ENCODE measurements at regions not wholly inside any gene's neighbourhood (a gene's known extent, or its start where the extent isn't known, plus 50 kb on each side); places are given as distances from the start of the nearest gene placed in this dataset.
"Not testable (repeated sequence)": the region's sequence is repeated elsewhere in the genome, so short reads cannot be mapped to it uniquely, and the experiment has no call there.

DNA sequence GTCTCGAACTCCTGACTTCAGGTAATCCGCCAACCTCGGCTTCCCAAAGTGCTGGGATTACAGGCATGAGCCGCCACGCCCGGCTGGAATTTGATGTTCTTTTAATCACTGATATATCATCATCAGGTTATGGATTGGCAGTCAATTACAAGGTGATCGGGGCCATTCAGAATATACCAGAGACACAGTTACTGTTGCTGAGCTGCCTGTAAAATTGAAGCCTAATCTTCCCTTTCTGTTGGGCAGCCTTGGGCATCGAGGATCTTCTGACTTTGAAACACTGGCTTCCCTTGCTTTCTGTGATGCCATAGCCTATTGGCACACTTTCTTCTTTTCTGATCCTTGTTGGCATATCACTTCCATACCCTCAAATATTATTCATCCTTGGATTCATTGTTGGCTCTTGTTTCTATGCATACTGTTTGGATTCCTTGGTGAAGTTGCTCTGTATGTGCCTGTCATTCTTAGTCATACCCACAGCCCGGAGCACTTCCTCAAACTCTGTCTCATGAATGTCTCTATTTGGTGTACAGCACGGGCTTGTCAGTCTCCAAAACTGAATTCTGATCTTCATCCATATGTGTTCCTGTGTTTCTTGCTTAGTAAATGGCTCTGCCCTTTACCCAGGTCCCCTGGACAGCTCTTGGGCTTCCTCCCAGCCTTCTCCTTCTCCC, 85.6 kb upstream of the CRYM start:
- DNase-seq (ENCODE audit: low spot score) = not testable (repeated sequence)

DNA sequence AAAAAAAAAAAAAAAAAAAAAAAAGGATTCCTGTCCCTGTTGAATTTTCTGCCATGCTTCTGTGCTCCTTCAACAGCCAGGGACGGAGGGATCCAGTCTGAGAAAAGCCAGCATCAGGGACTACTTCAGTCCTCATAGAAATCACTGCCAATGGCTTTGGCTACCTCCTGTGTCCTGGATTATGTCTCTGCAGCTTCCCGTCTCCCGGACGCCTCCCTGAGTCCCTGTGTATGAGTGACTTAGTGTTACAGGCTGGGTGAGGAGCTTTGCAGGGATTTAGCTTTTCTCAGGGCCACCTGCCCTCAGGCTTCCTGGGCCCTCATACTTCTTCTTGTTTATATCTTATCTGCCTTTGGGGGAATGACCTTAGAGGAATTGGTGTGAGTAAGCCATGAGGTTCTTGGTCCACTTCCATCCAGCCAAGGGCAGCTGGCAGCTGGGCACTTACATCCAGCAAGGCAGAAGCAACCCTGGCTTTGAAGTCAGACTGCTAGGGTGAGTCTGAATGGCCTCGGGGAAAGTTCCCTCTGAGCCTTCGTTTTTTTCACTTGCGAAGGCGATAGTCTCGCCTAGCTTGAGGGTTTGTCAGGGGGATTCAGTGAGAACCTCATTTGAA, 83.6 kb upstream of the CRYM start:
- DNase-seq (ENCODE audit: low spot score) = not testable (repeated sequence)

DNA sequence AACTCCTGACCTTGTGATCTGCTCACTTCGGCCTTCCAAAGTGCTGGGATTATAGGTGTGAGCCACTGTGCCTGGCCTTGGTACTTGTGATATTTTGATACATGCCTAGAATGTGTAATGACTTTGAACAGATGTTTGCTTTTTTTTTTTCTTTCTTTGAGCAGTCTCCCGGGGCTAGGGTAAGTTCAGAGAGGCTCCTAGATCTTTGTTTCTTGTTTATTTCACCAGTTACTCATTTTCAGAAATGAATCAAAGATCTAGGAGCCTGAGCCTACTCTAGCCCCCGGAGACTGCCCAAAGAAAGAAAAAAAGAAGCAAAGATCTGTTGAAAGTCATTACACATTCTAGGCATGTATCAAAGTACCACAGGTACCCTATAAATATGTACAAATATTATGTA, 83.0 kb upstream of the CRYM start:
- DNase-seq (ENCODE audit: low spot score) = not testable (repeated sequence)

DNA sequence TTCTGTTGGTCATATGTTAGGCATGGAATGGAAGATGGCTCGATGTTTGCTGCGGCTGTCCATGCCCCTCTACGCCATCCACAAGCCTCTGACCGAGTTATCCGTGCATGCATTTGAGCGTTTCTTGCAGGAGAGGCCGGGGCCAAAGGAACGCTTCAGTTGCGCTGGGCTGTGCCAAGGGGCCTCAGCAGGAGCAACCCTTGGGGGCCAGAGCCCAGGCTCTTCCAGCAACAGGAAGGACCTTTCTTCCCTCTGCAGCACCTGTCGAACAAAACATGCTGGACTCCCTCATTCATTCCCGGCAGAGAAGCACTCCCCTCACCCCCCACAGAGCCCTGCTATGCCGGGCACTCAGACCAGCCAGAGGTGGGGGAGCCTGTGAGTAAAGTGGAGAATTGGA, 81.4 kb upstream of the CRYM start:
- DNase-seq (ENCODE audit: low spot score) = not testable (repeated sequence)

DNA sequence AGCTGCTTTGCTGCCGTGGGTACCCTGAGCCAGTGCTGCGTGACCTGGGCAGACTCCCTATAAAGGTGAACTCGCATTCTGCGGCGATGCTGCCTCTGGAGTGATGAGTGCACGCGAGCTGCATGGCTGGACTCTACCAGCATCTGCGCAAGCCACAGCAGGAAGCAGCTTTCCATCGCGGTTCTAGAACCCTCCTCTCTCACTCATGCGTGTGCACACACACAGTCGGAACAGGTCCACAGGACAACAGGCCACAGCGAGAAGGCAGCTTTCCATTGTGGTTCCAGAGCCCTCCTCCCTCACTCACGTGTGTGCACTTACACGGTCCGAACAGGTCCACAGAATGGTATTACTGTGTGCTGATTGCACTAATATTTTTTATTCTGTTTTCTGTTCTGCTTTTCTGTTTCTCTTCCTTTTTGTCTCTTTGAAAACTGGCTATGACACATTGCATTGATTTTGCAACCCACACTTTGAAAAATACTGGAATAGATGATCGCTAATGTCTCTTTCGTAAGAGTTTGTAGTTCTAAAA, 80.2 kb upstream of the CRYM start:
- not testable (repeated sequence) for DNase-seq (ENCODE audit: low spot score)

DNA sequence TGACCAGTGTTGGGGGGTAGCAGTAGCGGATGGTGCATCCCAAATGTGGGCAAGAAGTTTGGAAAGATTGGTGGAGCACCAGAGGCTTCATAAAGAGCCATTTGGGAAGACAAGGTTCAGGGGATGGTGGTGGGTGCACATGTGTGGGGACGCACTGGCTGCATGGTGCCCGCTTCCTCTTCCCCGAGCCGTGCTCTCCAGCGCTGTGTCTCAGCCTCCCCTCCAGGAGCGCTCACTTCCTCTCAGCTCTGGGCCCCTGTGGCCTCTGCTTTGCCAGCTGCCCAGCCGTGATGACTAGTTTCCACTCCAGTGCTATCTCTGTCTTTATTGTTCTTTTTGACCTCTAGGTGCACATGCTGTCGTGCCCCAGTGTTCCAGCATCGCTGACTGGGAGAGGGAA, 78.2 kb upstream of the CRYM start:
- DNase-seq (ENCODE audit: low spot score) = not testable (repeated sequence)

DNA sequence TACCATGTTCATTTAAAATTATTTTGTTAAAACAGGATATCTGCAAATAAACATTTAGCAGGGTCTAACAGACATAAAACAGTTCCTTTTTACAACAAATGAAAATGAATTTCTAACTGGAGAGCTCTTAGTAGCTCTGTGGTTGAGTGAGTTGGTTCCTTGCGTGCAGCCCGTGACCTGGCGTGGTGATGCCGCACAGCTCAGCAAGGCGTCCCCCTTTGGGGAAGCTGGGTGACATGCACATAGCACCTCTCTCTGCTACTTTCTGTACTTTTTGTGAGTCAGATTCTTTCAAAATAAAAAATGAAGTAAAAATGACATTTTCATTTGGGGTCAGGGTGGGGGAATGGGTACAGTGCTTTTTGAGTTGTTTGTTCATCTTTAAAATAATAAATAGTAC, 73.3 kb upstream of the CRYM start:
- DNase-seq (ENCODE audit: low spot score) = not testable (repeated sequence)

DNA sequence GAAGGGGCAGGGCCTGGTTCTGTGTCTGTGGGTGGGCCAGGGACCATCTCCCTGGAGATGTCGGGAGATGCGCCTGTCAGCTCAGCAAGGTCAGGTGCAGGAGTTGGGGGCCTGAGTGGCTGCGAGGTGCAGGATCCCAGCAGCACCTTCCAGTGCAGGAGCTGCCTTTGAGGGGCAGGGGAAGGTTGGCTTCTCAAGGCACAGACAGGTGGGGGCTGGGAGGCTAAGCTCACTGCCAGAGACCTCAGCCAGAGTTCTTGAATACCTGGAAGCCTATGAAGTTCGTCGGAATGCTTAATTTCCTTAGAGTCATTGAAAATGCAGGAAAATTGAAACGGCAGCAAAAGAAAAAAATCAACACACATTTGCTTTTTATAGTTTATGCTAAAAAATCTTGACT, 72.8 kb upstream of the CRYM start:
- not testable (repeated sequence) for DNase-seq (ENCODE audit: low spot score)

DNA sequence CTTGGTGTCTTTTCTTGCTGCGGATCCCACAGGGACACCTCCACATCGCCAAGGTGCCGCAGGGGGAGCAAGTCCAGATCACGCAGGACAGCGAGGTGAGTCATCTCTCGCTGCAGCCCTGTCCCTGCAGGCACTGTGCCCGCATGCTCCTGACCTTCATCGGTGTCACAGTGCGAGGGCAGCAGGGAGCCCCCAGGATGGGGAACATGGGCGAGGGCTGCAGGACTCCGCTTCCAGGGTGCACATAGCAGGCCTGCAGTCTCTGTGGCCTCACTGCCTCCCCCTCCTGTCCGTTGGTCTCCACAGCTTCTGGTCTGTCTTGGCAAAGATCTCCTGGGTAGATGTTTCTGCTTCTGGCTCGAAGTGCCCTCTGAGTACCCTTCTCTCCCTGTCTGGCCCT, 71.2 kb upstream of the CRYM start:
- not testable (repeated sequence) for DNase-seq (ENCODE audit: low spot score)

DNA sequence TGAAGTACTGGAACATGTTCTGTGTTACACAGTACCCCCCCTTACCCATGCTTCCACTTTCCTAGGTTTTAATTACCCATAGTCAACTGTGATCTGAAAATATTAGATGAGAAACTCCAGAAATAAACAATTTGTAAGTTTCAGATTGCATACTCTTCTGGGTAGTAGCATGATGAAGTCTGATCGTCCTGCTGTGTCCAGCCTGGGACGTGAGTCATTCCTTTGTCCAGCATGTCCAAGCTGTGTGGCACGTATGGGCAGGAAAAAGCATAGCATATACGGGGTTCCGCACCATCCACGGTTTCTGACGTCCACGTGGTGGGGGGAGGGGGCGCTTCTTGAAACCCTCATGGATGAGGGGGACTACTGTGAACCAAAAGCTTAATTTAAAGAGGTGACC, 70.7 kb upstream of the CRYM start:
- not testable (repeated sequence) for DNase-seq (ENCODE audit: low spot score)

DNA sequence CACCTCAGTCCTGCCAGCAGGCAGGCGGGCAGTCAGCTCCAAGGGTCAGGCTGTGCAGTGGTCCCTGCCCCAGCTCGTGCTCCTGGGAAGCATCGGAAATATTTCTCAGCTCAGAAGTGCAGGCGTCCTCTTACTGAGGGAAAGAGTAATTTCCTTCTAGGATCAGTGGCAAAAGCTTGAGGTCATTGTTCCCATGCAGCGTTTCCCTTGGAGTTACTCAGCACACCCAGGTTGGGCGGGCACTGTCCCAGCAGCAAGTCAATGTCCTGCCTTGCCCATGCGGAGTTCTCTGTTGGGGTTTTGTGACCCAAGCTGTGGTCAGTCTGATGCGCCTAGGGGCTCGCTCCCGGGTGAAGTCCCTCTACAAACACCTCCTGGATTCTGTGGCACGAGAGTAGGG, 69.4 kb upstream of the CRYM start:
- not testable (repeated sequence) for DNase-seq (ENCODE audit: low spot score)

DNA sequence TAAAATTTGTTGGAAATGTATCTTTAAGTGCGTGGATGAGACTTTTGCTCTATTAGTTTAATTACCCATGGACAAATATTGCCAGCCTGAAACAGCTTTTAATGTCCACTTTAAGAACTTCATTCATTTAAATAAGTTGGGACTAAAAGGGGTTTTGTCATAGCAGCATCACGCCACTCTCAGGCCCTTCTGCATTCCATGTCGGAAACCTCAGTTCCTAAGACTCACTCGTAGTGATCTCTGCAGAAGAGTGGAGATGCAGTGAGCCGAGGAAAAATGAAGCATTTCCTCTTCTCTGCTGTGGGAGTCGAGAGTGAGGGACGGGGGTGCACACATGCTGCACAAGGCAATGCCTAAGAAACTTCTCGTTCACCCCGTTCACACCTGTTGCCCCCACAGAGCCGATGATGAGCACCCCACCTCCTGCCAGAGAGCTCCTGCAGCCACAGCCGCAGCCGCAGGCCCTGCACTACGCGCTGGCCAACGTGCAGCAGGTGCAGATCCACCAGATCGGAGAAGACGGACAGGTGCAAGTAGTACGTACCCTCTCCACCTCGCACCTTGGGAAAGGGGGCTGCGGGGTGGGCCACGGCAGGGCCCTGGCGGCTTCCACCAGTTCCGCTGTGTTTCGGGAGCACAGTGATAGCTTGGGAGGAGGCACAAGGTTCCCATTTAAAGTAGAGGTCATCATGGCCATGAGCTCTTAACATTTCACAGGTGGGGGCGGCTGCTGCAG, 68.8 kb upstream of the CRYM start:
- not testable (repeated sequence) for DNase-seq (ENCODE audit: low spot score)

DNA sequence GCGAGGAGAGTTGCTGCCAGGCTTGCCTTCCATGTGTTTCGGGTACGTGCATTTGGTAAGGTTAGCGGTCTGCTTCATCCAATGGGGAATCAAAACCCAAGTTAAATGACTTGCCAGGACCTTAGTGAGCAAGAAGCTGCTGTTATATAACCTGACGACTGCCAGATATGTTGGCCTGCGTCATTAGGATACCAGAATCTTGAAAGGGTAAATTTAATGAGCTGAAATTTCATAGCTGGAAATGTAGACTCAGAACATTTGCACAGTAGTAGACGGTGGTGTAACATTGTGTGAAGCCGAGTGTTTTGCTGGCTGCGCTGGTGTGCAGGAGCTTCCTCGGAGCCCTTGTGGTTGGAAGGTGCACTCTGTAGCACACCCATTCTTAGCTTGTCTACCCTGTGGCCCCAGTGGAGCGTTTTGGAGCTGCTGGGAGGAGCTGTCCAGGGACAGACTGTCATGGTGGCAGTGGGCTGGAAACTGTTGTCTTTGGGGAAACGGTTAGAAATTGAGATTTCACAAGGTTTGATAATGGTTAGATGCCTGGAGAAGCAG, 66.3 kb upstream of the CRYM start:
- not testable (repeated sequence) for DNase-seq (ENCODE audit: low spot score)

DNA sequence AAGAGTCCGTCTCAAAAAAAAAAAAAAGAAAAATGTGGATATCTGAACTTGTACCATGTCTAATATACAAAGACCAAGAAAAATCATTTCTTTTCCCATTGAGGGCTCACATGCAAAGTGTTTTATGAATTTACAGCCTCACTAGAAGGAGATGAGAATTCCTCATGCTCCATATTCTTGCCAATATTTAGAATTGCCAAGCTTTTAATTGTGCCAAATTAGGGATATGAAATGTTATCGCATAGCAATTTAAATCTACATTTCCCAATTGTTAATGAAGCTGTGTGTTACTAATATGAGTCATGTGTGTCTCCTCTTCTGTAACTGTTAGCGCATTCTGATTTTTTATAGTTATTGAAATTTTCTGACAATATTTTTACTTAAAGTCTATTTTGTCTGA, 63.0 kb upstream of the CRYM start:
- DNase-seq (ENCODE audit: low spot score) = no peak

DNA sequence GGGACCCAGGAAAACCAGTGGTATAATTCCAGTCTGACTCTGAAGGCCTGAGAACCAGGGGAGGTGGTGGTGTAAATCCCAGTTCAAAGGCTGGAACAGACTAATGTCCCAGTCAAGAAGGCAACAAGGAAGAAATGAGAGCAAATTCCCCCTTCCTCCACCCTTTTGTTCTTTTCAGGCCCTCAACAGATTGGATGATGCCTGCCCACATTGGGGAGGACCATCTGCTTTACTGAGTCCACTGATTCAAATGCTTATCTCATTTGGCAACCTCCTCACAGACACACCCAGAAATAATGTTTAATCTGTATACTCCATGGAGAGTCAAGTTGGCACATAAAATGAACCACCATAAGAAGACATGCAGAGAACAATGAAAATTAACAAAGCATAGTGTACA, 61.9 kb upstream of the CRYM start:
- DNase-seq (ENCODE audit: low spot score) = no peak

DNA sequence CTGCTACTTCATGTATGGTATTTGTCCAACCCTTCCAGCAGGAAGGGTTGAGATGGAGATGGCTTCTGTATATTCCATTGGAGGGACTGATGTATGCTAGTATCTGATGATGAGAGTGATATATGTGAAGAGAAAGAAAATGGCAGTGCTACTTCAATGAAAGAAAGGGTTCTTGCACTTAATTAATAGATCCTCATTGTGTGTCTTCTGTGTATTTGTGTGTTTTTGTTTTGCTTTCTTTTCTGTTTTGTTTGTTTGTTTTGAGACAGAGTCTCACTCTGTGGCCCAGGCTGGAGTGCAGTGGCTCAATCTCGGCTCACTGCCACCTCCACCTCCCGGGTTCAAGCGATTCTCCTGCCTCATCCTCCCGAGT, 61.2 kb upstream of the CRYM start:
- DNase-seq (ENCODE audit: low spot score) = no peak

DNA sequence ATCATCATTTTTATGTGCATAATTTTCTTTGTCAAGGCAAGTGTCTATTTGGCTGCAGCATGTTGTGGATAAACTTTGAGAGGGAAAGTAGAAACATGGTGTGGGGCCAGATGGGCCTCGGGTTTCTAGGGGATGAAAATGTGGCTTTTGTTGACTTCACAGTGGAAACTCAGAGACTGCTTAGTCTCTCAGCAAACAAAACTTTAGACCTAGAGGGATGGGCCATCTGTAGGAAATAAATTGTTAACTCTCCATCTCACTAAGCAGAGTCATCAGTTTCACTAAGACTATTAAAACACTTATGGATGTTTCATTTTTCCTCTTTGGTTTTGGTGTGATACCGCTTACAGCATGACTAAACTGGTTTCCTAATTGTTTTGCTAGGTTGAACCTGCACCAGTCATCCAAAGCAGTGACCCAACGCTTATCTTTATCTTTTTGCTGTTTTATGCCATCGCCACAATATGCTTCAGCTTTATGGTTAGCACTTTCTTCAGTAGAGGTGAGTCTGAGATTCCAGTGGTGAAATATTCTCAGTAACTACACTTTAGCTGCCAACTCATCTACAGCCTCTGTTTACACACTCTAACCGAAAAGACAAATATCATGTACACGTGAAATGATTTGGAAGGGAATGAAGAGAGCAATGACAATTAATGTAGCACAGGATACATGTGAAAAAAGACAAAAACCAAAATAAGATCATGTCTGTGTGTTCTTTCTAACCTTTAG, 60.6 kb upstream of the CRYM start:
- no peak for DNase-seq (ENCODE audit: low spot score)

DNA sequence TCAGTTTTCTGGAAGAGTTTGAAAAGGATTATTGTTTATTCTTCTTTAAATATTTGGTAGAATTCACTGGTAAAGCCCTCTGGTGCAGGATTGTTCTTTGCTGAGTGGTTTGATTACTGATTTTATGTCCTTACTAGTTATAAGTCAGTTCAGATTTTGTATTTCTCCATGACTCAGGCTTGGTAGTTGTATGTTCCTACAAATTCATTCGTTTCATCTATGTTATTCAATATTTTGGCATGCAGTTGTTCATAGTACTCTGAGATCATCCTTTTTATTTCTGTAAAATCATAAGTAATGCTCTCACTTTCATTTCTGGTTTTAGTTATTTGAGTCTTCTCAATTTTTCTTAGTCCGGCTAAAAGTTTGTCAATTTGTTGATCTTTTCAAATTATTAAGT, 58.1 kb upstream of the CRYM start:
- no peak for DNase-seq (ENCODE audit: low spot score)

DNA sequence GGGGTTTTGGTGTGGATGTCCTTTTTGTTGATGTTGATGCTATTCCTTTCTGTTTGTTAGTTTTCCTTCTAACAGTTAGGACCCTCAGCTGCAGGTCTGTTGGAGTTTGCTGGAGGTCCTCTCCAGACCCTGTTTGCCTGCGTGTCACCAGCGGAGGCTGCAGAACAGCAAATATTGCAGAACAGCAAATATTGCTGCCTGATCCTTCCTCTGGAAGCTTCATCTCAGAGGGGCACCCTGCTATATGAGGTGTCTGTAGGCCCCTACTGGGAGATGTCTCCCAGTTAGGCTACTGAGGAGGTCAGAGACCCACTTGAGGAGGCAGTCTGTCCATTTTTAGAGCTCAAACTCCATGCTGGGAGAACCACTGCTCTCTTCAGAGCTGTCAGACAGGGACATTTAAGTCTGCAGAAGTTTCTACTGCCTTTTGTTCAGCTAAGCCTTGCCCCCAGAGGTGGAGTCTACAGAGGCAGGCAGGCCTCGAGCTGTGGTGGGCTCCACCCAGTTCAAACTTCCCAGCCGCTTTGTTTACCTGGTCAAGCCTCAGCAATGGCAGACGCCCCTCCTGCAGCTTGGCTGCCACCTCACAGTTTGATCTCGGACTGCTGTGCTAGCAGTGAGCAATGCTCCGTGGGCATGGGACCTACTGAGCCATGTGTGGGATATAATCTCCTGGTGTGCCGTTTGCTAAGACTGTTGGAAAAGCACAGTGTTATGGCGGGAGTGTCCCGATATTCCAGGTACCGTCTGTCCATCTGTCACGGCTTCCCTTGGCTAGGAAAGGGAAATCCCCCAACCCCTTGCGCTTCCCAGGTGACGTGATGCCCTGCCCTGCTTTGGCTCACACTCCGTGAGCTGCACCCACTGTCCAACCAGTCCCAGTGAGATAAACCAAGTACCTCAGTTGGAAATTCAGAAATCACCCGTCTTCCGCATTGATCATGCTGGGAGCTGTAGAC, 56.4 kb upstream of the CRYM start:
- not testable (repeated sequence) for DNase-seq (ENCODE audit: low spot score)

DNA sequence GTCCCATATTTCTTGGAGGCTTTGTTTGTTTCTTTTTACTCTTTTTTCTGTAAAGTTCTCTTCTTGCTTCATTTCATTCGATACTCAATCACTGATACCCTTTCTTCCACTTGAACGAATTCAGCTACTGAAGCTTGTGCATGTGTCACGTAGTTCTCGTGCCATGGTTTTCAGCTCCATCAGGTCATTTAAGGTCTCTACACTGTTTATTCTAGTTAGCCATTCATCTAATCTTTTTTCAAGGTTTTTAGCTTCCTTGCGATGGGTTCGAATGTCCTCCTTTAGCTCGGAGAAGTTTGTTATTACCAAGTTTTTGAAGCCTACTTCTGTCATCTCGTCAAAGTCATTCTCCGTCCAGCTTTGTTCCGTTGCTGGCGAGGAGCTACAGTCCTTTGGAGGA, 55.6 kb upstream of the CRYM start:
- DNase-seq (ENCODE audit: low spot score) = not testable (repeated sequence)

All from mesenteric fat pad (tissue), 1 donor.